IgD-negative memory B cell (primary cell): ENCODE measurements at regions not wholly inside any gene's neighbourhood (a gene's known extent, or its start where the extent isn't known, plus 50 kb on each side); places are given as distances from the start of the nearest gene placed in this dataset.

ENCODE experiments used
- H3K27ac Mint-ChIP-seq, 3 donors: one replicate each; pipeline ENCODE4 v1.8.0; 2020 to 2022; ENCODE audit warnings: mild to moderate bottlenecking in 3 of 3, mixed read lengths in 3 of 3, moderate library complexity in 1 of 3
- H3K27me3 Mint-ChIP-seq: one replicate; pipeline ENCODE4 v1.8.0; 2021; ENCODE audit warnings: mixed read lengths
- H3K36me3 Mint-ChIP-seq: one replicate; pipeline ENCODE4 v1.8.0; 2020; ENCODE audit warnings: mild to moderate bottlenecking, mixed read lengths
- H3K4me1 Mint-ChIP-seq, 3 donors: one replicate each; pipeline ENCODE4 v1.8.0; 2020 to 2022; ENCODE audit warnings: mixed read lengths in 3 of 3, mild to moderate bottlenecking in 1 of 3
- H3K4me3 Mint-ChIP-seq, 4 donors: one replicate each; pipeline ENCODE4 v1.8.0; 2020 to 2022; ENCODE audit warnings: mild to moderate bottlenecking in 4 of 4, mixed read lengths in 4 of 4, moderate library complexity in 3 of 4
- H3K9me3 Mint-ChIP-seq, 3 donors: one replicate each; pipeline ENCODE4 v1.8.0; 2020 to 2021; ENCODE audit warnings: mixed read lengths in 3 of 3, mild to moderate bottlenecking in 1 of 3

GRCh38 chrX:148363471-148364235 is 136.8 kb upstream of the AFF2 start:
- H3K4me3 Mint-ChIP-seq = no peak overlapping the region
- H3K4me1 Mint-ChIP-seq = peaks cover 0 to 2% (median 0%) of the 10 kb centered on the region in 3 donors
- no peaks in the 10 kb centered on the region for H3K36me3 Mint-ChIP-seq
- no peaks in the 10 kb centered on the region for H3K9me3 Mint-ChIP-seq
- peaks cover 2% of the 10 kb centered on the region for H3K27me3 Mint-ChIP-seq
- H3K27ac Mint-ChIP-seq = peak overlapping the region in 1 of 3 donors; percentile 85

DNA sequence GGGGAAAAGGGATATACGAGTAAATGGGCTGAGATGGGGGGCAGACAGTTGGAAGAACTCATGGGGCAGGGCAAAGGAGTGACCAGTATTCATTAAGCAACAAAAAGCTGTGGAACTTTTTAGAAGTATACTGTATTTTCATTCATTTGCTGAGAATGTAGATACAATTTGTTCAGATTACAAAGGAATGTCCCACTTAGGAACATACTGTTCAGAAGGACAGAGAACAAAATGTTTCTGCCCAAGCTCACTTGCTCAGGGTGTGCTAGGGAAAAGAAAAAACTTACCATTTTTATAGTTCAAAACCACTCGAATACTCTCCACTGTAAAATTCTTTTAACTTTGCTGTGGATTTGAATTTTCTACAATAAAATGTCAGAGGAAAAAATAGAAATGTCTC is 135.2 kb upstream of the AFF2 start:
- Mint-ChIP-seq H3K9me3 (no peaks in the 10 kb centered on the region), H3K36me3 (no peaks in the 10 kb centered on the region), H3K27ac (no peak overlapping the region), H3K4me3 (no peak overlapping the region), H3K27me3 (no peaks in the 10 kb centered on the region), H3K4me1 (peaks cover 0 to 2% (median 0%) of the 10 kb centered on the region in 3 donors)

- no peak overlapping the region for H3K4me3 Mint-ChIP-seq
- no peak overlapping the region for H3K27ac Mint-ChIP-seq
- H3K36me3 Mint-ChIP-seq = no peaks in the 10 kb centered on the region
- H3K9me3 Mint-ChIP-seq = peaks cover 0 to 3% (median under 1%) of the 10 kb centered on the region in 3 donors
- peaks cover 0 to 5% (median 4%) of the 10 kb centered on the region in 3 donors for H3K4me1 Mint-ChIP-seq
- H3K27me3 Mint-ChIP-seq = no peaks in the 10 kb centered on the region
These were observed 129.1 kb upstream of the AFF2 start for GRCh38 chrX:148371291-148371690.

DNA sequence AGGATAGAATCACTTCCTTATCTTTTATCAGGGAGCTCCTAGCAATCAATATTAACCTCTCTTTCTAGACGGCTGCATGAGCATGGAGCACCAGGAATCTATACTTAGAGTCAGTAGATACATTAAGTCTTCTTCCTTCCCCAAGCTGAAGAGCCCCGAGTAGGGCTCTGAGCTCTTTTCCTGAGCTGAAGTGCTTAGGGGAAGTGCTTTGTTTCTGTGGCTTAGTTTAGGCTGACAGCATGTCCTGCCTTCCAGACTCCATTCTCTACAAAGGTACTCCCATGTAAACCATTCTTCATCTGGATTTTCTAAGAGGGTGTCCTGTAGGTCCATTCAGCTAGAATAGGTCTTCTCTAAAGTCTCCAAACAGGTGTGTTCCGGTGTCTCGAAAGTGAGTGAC is 127.5 kb upstream of the AFF2 start:
- Mint-ChIP-seq H3K4me1 (peaks cover 0 to 5% (median 2%) of the 10 kb centered on the region in 3 donors), H3K9me3 (peaks cover 2 to 5% (median 2%) of the 10 kb centered on the region in 3 donors), H3K27me3 (no peaks in the 10 kb centered on the region), H3K4me3 (no peak overlapping the region), H3K27ac (no peak overlapping the region), H3K36me3 (no peaks in the 10 kb centered on the region)

GRCh38 chrX:148376342-148376741 is 124.1 kb upstream of the AFF2 start:
- peaks cover 13 to 24% (median 19%) of the 10 kb centered on the region in 3 donors for H3K4me1 Mint-ChIP-seq
- H3K36me3 Mint-ChIP-seq = no peaks in the 10 kb centered on the region
- no peak overlapping the region for H3K4me3 Mint-ChIP-seq
- peaks cover 2 to 5% (median 2%) of the 10 kb centered on the region in 3 donors for H3K9me3 Mint-ChIP-seq
- no peaks in the 10 kb centered on the region for H3K27me3 Mint-ChIP-seq
- H3K27ac Mint-ChIP-seq = peak overlapping the region in 1 of 3 donors; percentile 73

DNA sequence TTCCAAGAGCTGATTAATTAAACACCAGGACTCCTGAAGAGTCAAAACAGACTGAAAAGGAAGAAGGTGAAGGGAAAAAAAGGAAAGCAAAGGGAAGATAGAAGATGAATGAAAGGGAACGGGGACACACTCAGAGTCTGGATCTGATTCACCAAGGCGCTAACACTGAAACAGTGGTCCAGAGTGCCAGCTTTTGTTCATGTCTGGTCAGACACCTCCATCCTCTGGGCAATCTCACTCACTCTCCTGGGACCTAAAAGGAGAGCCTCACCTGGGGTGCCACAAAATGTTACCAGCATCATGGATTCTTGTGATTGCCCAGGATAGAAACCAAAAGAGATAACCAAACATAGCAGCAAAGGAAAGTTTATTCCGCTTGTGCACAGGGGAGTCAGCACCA is 120.3 kb upstream of the AFF2 start:
- H3K27ac Mint-ChIP-seq = peak overlapping the region; percentile 72 to 94 (median 82)
- H3K9me3 Mint-ChIP-seq = peaks cover 2 to 5% (median 2%) of the 10 kb centered on the region in 3 donors
- no peaks in the 10 kb centered on the region for H3K36me3 Mint-ChIP-seq
- H3K4me1 Mint-ChIP-seq = peaks cover 23 to 27% (median 25%) of the 10 kb centered on the region in 3 donors
- no peaks in the 10 kb centered on the region for H3K27me3 Mint-ChIP-seq
- peak overlapping the region; percentile 34 to 94 (median 84) for H3K4me3 Mint-ChIP-seq

- Mint-ChIP-seq H3K27me3 (no peaks in the 10 kb centered on the region), H3K36me3 (peaks cover 1% of the 10 kb centered on the region), H3K27ac (peak overlapping the region; percentile 72 to 94 (median 82))
These were observed 119.5 kb upstream of the AFF2 start for GRCh38 chrX:148380650-148381561.

GRCh38 chrX:148381603-148382002 is 118.8 kb upstream of the AFF2 start:
- H3K4me3 Mint-ChIP-seq = peak overlapping the region; percentile 73 to 94 (median 90)
- peak overlapping the region; percentile 72 to 94 (median 82) for H3K27ac Mint-ChIP-seq
- H3K27me3 Mint-ChIP-seq = no peaks in the 10 kb centered on the region
- no peaks in the 10 kb centered on the region for H3K9me3 Mint-ChIP-seq
- H3K4me1 Mint-ChIP-seq = peaks cover 23 to 27% (median 25%) of the 10 kb centered on the region in 3 donors
- peaks cover 1% of the 10 kb centered on the region for H3K36me3 Mint-ChIP-seq

More at GRCh38 chrX:148380650-148381561, 119.5 kb upstream of the AFF2 start:
- Mint-ChIP-seq H3K9me3 (peaks cover 2 to 5% (median 2%) of the 10 kb centered on the region in 3 donors), H3K4me3 (peak overlapping the region; percentile 73 to 94 (median 90)), H3K4me1 (peaks cover 23 to 27% (median 25%) of the 10 kb centered on the region in 3 donors)

- Mint-ChIP-seq H3K4me1 (peaks cover 23 to 27% (median 25%) of the 10 kb centered on the region in 3 donors), H3K27me3 (no peaks in the 10 kb centered on the region), H3K36me3 (peaks cover 1% of the 10 kb centered on the region), H3K27ac (no peak overlapping the region), H3K9me3 (no peaks in the 10 kb centered on the region), H3K4me3 (no peak overlapping the region)
These were observed 117.4 kb upstream of the AFF2 start for GRCh38 chrX:148382983-148383382.

- Mint-ChIP-seq H3K4me3 (no peak overlapping the region), H3K27ac (no peak overlapping the region), H3K4me1 (peaks cover 17 to 23% (median 18%) of the 10 kb centered on the region in 3 donors), H3K36me3 (peaks cover 1% of the 10 kb centered on the region), H3K9me3 (no peaks in the 10 kb centered on the region), H3K27me3 (peaks cover 1% of the 10 kb centered on the region)
These were observed 114.9 kb upstream of the AFF2 start for GRCh38 chrX:148385471-148385870.

DNA sequence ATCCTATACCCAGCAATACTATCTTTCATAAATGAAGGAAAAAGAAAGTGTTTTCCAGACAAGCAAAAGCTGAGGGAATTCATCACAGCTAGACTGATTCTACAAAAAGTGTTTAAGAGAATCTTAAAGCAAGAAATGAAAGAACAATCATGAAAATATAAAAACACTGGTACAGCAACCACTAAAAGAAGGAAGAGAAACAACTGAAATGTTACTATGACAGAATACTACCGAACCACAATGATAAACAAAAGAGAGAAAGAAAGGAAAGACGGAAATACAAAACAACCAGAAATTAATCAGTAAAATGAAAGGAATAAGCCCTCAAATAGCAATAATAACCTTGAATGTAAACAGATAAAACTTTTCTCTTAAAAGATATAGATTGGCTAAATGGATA is 110.8 kb upstream of the AFF2 start:
- peaks cover 1% of the 10 kb centered on the region for H3K27me3 Mint-ChIP-seq
- peaks cover 0 to 1% (median 0%) of the 10 kb centered on the region in 3 donors for H3K9me3 Mint-ChIP-seq
- peak overlapping the region in 1 of 4 donors; percentile 67 for H3K4me3 Mint-ChIP-seq
- H3K27ac Mint-ChIP-seq = peak overlapping the region in 1 of 3 donors; percentile 47
- peaks cover 3 to 6% (median 3%) of the 10 kb centered on the region in 3 donors for H3K4me1 Mint-ChIP-seq
- peaks cover 1% of the 10 kb centered on the region for H3K36me3 Mint-ChIP-seq

DNA sequence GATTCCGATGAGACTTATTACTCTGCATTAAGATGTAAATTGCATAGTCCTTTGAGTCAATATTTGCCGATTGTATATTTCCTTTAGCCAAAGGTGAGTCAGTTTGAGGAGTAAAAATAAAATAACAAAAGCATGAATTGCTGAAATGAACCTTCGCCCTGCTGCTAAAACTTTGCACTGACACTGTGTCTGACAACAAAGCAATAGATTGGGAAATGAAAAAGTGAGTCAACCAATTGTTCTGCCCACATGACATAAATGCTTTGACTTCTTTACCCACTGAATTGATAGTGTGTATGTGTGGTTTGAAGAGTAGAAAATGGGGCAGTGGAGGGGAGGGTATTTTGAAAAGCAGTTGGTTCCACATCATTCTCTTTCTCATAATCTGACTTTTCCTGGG is 88.4 kb upstream of the AFF2 start:
- no peak overlapping the region for H3K4me3 Mint-ChIP-seq
- H3K27me3 Mint-ChIP-seq = peaks cover 6% of the 10 kb centered on the region
- no peak overlapping the region for H3K27ac Mint-ChIP-seq
- peaks cover 0 to 2% (median 0%) of the 10 kb centered on the region in 3 donors for H3K9me3 Mint-ChIP-seq
- H3K4me1 Mint-ChIP-seq = peaks cover 2 to 10% (median 7%) of the 10 kb centered on the region in 3 donors
- peaks cover 1% of the 10 kb centered on the region for H3K36me3 Mint-ChIP-seq

GRCh38 chrX:148416142-148416541 is 84.3 kb upstream of the AFF2 start:
- H3K27ac Mint-ChIP-seq = peak overlapping the region; percentile 1 to 63 (median 33)
- H3K4me3 Mint-ChIP-seq = no peak overlapping the region
- H3K27me3 Mint-ChIP-seq = peaks cover under 1% of the 10 kb centered on the region
- H3K4me1 Mint-ChIP-seq = peaks cover 2 to 10% (median 7%) of the 10 kb centered on the region in 3 donors
- H3K36me3 Mint-ChIP-seq = peaks cover 1% of the 10 kb centered on the region
- peaks cover 0 to 3% (median 0%) of the 10 kb centered on the region in 3 donors for H3K9me3 Mint-ChIP-seq

DNA sequence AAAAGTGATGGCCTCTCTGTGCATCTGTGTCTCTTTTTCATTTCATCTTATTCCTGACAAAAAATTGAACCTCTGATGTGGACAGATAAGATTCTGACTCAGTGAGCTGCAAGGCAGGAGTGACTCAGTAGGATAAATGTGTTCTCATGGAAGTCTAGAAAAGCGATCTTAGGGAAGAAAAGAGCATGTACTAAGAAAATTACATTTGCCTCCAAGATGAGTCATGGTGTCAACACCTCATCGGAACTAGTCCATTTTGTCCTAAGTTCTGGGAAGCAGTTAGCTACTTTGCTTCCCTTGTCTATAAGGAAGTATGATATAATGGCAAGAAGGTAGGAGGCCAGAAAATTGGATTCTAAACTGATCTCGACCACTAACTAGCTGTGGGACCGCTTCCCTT is 83.5 kb upstream of the AFF2 start:
- Mint-ChIP-seq H3K36me3 (peaks cover 1% of the 10 kb centered on the region), H3K4me3 (no peak overlapping the region), H3K27ac (peak overlapping the region; percentile 1 to 63 (median 41)), H3K27me3 (no peaks in the 10 kb centered on the region), H3K4me1 (peaks cover 2 to 10% (median 7%) of the 10 kb centered on the region in 3 donors), H3K9me3 (peaks cover 0 to 3% (median 0%) of the 10 kb centered on the region in 3 donors)

DNA sequence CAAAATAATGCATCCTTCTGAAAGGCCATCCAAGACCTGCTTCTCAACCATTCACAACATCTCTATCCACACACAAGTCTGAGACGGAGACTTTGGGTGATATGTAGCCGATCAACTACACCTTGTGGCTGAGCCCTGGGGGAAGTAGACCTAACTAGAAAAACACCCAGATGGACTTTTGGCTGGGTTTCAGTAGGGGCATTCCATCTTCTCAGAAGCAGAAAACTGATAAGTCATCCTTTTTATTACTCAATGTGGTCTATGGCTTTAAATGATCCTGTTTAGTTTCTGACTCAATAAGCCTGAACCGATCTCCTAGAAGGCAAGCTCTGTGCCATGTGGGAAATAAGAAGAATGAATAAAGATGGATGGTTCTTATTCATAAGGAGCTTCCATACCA is 82.5 kb upstream of the AFF2 start:
- H3K36me3 Mint-ChIP-seq = peaks cover 4% of the 10 kb centered on the region
- no peaks in the 10 kb centered on the region for H3K27me3 Mint-ChIP-seq
- H3K4me3 Mint-ChIP-seq = no peak overlapping the region
- peaks cover 0 to 3% (median 0%) of the 10 kb centered on the region in 3 donors for H3K9me3 Mint-ChIP-seq
- H3K4me1 Mint-ChIP-seq = peaks cover 2 to 10% (median 7%) of the 10 kb centered on the region in 3 donors
- no peak overlapping the region for H3K27ac Mint-ChIP-seq
